ENCODE measurements at regions not wholly inside any gene's neighbourhood (a gene's known extent, or its start where the extent isn't known, plus 50 kb on each side); places are given as distances from the start of the nearest gene placed in this dataset.
"Not testable (repeated sequence)": the region's sequence is repeated elsewhere in the genome, so short reads cannot be mapped to it uniquely, and the experiment has no call there.

DNA sequence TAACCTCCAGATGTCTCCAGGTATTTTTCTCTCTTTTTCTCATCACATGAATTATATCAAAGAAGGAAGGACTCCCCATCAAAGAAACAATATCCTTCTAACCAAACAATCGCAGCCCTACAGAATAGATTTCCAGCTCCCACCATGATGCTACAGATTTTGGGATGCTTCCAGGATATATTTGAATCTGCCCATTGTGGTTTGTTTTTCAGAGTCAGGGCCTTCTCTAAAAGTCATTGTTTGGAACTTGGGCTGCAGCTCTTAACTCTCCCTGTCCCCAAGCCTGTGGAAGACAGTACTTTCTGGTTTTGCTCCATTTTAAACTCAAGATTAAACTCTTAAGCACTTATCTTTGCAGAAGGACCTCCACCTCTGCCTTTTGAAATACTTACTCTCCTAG, 223.2 kb downstream of the PMAIP1 start:
- DNase-seq = no peak

DNA sequence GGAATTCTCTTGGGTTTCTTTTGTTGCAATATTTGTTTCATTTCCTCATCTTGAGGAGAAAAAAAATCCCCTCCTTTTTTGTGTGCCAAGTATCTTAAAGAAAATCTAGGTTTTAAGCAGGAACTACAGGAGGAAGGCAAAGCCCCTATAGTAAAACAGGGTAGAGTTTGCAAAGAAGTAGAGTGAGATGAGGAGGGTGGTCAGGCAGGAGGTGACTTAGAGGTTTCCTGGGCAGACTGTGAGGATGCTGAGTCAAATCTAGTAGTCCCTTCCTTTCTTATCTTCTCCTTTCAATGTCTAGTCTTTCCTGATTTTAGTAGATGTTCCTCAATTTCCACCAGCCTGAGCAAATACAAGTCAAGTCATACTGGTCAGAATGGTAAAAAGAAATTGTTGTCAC, 222.5 kb downstream of the PMAIP1 start:
- DNase-seq = no peak

DNA sequence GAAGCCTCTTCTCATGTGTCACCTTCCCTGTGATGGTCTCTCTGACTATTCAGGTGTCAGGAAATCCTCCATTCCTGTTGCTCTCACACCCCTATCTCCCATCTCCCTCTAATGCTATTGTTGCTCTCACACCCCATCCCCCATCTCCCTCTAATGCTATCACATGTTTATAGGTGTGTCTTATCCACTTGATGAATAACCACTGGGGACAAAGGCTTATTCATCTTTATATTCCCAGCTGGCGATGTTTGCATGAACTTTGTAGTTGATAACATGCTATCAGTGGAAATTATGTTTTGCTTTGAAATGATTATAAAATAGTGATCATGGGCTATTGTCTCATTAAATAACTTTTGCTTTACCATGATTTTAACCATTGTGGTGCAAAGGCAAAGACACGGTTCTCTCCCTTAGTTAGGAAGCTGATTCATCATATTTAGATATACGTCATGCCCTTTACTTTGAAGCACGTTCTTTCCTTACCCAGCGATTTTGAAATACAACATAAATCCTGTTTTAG, 220.5 kb downstream of the PMAIP1 start:
- DNase-seq = no peak

DNA sequence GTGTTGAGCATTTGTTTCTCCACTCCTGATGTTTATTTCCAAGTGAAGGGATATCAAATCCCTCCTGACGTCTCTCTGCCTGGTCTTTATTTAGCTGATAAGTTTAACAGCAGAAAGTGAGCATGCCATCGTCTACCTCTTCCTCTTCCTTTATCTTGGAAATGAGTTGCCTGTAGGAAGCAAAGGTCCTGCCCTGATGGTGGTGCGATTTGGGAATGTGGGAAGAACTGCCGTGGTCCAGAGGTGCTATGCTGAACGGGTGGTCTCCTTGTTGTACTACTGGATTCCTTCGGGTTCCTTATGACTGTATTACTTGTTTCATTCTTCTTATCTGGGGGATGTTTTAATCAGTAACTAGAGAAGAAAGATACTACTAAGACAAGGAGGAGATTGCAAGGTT, 217.5 kb downstream of the PMAIP1 start:
- DNase-seq = no peak

DNA sequence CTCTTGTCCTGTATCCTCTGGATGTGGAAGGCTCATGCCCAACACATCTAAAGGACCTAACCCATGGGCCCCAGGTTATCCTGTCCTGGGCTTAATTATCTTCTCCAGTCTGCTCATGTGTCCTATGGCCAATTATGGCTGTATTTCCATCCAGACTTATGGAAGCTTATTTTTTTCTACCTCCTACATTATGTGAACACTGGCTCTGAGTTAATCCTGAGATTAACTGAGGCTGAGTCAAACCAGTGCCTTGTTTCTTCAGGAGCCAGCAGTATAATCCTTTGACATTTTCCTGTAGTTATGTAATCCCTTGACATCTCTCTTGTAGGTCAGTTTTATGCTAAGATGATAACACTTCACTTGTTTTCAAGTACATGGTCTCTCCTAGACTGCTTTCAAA, 213.6 kb downstream of the PMAIP1 start:
- DNase-seq = no peak

DNA sequence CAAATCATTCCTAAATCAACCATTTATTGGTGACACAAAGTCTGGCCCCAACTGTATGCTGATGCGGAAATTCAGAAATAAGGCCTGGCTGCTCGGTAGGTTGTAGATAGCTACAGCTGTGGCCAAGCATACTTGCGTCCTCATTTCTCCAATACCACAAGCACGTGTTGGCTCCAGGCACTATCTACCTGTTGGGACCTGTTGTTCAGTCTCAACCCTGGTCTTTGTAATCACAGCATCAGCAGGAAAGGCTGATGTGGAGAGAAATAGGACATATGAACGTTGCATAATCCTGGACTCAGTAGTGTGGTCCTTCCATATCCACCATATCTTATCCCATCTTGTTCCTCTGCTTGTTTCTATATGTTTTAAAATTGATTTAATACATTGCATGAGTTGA, 212.6 kb downstream of the PMAIP1 start:
- DNase-seq = no peak

DNA sequence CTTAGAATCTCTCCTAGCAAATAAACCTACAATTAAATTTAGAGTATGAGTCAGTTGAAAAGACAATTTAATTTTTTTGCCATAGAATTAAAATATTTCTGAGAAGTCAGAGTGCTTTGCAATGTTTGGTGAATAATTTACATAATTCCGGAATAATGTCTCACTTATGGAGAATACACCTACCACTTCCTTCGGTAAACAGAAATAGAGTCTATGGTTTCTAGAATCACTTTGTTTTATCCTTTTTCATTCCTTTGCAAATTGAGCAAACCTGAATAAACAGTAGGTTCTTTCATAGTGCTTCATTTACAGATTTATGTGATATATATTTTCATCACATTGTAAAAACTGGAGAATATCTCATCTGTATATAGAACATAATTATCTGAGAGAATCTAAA, 211.7 kb downstream of the PMAIP1 start:
- no peak for DNase-seq

DNA sequence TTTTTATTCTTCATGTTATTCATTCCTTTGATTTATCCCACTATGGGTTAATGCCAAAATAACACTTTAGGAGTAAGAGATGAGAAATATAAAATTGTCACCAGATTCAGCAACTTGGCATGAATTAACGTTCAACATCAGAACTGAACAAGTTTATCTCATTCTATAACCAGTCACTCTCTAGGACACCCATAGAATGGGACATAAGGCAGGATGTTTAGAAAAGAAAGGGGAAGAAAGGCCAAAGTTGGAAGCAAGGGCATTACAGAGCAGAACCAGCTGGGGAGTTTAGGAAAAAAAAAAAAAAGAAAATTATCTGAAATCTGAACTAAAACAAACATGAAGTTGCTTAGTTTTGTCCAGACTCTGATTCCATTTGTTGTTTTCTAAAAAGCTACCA, 211.0 kb downstream of the PMAIP1 start:
- DNase-seq = no peak

DNA sequence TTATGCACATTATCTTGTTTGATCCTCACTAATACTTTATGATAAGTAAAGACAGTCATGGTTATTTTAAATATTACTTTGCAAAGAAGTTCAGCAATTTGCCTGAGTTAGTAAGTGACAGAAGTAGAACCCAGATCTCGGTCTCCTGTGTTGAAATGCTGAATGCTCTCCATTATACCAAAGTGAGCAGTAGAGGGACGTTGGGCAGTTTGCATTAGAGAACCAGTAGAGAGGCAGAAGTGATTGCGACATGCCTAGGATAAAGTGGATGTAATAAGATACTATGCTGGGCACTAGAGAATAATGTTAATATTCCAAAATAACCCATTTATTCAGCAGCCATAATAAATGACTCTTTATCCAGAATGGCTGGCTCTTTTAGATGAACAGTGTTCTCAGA, 201.0 kb downstream of the PMAIP1 start:
- no peak for DNase-seq

DNA sequence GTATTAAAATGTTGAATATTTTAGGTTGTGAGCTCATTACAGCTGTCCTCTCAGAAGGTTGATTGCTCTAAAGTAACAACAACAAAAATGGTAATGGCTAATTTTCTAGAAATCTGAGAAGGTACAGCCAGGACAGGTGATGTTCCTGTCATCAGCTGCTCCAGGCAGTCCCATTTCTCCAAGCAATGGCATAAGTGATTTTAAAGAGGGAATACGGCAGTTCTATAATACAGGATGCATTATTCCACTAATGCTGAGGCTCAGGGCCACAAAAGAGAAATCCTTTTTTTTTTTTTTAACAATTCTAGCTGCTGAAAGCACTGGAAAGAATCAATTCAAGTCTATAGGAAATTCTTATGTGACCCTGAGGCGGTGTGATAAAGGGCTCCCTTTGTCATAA, 199.9 kb downstream of the PMAIP1 start:
- DNase-seq = no peak

DNA sequence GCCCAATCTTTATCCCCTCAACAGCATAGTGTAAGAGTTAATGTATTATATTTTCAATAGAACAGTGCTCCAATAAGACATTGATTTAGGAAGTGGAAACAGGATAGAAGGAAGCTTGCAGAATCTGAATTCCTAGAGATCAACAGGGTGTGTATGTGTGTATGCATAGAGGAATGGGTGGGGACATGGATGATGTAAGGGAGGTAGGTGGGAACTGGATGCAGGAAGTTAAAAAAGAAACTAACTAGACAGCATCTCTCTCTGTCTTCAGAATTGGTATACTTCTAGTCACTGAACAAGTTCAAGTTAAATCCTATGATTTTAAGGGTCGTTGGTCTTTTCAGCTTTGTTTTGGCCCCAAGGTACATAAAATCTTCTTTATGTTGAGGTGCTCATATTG, 196.6 kb downstream of the PMAIP1 start:
- DNase-seq = no peak

DNA sequence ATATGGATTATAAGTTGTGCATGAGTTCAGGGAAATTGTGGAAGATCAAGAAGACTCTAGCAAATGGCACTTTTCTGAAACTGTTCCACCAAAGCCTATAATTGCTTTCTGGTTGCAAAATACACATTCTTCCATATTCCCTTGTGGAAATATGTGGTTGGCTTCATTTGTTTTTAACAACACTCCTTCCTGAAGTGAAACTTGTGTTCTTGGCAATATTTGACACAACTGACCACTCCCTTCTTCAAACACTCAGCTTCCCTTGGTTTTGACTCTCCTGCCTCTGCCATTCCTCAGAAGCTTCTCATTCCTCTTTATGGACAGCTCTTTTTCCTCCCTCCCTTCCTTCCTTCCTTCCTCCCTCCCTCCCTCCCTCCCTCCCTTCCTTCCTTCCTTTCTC, 192.3 kb downstream of the PMAIP1 start:
- no peak for DNase-seq

DNA sequence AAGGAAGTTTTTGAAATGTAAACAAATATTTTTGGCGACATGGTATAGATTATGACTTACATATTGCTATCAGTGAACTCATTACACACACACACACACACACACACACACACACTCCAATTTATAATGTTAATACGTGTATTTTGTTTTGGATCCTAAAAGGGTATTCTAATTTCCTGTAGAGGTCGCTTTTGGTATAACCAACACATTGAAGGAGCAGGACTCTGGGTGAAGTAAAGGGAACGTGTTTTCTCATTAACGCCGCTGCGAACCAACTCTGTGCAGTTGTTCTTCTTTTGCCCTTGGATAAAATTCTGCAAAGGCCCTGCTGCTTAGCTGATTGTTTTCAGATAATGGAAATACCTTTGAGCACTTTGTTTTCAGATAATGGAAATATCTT, 190.4 kb downstream of the PMAIP1 start:
- no peak for DNase-seq

DNA sequence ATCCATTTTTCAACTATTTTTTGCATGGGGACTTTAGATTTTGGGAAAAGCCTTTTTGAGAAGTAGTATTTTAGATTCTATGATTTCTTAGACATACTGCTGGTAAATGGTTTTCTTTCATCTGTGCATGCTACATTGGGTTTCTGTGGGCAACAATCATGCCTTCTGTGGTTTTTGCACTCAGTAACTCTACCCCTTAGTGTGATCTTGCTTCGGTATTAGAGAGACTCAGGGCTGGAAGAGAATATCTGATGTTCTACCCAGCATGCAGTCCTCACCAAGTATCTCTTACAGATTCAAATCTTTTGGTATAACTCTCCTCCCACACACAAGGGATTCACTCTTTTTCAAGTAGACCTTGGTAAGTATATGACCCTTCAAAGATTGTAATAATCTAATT, 183.0 kb downstream of the PMAIP1 start:
- no peak for DNase-seq

DNA sequence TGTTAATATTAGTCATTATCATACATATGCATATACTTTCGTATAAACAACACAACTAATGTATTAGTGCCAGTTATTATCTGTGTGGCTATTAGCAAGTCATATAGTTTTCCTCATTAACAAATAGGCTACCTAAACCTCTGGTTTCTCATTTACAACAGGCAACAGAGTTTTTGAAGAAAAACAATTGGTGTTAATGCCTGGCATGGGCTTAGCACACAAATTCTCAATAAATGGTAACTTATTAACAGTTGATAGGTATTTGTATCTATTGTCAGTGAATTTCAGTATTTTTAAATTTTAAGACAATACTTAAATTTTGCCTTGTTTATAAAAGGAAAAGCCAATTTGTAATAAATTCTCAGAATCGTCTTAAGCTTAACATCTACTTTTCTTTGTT, 182.5 kb downstream of the PMAIP1 start:
- DNase-seq = no peak

DNA sequence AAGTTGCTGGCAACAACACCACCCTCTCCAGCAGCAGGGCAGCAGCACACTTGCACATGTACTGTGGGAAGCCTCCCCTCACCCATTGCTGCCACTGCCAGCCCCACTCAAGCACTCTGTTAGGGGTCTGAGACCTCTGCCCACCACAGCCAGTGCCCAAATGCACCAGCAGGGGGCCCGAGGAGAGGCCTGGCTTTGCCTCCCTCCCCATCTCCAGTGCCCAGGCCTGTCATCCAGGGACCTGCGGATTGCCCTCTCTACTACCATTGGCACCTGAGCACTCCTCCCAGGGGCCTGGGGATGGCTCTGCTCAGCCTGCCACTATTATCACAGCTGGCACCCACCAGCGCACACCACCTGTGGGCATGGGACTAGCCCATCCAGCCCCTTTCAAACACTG, 175.7 kb downstream of the PMAIP1 start:
- DNase-seq = no peak

DNA sequence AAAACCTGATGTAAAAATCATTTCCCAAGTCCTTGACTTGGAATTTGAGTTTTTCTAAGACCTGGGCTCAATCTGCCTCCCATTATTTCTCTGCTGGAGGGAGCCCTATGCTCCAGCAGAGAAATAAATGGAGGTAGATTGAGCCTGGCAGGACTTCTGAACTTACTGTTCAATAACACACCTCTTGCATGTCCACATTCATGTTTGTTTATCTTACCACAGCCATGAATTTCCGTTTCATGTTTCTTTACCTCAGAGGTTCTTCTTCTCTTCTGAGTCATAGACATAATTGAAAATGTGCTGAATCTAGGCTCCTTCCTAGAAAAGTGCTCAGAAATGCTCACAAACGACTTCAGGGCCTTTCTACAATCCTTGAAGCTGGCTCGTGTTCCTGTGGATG, 170.8 kb downstream of the PMAIP1 start:
- no peak for DNase-seq

DNA sequence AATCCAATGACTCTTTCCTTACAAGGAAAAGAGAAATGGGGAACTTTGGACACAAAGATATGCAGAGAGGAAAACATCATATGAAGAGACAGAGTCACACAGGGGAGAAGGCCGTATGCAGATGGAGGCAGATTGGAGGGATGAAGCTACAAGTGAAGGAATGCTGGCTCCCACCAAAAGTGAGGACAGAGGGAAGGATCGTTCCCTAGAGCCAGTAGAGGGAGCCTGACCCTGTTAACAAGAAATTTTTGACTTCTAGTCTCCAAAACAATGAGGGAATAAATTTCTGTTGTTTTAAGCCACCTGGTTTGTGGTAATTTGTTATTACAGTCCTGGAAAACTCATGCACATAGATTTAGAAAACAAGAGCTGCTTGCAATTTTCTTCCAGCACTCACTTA, 169.3 kb downstream of the PMAIP1 start:
- no peak for DNase-seq

DNA sequence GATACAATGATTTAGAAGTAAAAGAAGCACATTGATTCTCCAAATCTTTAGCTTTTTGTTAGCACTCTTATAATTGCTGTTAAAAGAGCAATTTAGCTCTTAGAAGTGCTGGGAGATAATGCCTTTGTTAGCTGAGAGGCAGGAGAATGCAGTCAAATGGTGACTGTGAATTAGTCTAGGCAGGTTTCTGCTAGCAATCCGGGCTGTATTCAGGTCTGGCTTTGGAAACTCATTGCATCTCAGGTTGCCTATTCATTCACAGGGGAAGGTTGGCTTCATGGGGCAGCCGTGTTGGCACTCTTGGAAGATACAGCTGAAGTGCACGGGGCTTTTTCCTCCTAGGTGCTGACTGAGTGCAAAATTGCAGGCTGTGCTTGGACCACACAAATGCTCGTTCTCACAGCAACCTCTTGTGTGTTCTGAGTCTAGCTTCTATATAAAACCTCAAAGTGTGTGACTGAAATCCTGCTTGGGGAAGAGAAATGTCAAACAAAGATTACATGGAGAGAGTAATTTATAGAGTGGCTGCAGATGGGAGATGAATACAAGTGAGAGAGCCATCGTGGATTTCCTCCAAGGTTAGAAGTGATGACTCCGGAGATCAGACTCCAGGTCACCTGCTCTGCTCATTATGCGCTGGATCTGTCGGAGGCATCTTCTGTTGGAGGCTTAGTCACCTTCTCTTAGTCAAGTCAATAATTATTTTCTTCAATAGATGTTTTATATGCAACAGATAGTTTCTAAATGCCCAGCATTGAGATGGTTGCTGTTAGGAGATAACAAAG, 167.8 kb downstream of the PMAIP1 start:
- DNase-seq = no peak

DNA sequence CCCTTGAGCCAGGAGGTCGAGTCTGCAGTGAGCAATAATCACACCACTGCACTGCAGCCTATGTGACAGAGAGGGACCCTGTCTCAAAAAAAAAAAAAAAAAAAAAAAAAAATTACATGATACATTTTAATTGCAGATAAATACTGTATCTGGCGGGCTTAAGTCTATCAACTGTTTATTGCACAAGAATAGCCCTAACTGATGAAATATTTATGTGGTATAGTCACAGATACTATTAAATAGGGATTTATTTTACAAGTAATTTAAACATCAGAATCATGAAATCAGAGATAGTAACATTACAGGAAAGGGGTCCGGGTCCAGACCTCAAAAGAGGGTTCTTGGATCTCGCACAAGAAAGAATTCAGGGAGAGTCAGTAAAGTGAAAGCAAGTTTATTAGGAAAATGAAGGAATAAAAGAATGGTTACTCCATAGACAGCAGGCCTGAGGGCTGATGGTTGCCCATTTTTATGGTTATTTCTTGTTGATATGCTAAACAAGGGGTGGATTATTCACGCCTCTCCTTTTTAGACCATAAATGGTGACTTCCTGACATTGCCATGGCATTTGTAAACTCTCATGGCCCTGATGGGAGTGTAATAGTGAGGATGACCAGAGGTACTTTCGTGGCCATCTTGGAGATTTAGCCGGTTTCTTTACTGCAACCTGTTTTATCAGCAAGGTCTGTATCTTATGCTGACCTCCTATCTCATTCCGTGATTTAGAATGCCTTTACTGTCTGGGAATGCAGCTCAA, 166.6 kb downstream of the PMAIP1 start:
- no peak for DNase-seq

DNA sequence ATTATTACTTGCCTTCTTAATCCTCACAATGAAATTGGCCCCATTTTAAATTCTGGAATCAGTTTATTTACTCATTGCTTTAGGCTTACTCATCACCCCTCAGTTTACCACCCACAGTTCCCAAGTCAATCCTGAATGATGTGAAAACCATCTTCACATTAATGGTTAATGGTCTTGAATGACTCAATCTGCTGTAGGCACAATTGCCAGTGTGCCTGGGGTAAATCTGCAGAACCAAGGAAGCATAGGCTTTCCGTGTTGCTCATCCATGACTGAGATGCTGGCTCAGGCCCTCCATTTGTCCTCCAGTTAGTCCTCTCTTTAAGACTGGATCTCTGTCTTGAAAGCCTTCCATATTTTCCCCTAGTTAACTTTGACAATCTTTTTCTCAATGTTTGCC, 164.5 kb downstream of the PMAIP1 start:
- DNase-seq = no peak

DNA sequence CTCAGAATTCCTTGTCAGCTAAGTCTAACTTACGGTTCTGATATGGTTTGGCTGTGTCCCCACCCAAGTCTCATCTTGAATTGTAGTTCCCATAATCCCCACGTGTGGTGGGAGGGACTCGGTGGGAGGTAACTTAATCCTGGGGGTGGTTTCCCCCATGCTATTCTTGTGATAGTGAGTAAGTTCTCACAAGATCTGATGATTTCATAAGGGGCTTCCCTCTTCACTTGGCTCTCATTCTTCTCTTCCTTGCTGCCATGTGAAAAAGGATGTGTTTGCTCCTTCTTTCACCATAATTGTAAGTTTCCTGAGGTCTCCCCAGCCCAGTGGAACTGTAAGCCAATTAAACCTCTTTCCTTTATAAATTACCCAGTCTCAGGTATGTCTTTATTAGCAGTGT, 163.0 kb downstream of the PMAIP1 start:
- DNase-seq = not testable (repeated sequence)

DNA sequence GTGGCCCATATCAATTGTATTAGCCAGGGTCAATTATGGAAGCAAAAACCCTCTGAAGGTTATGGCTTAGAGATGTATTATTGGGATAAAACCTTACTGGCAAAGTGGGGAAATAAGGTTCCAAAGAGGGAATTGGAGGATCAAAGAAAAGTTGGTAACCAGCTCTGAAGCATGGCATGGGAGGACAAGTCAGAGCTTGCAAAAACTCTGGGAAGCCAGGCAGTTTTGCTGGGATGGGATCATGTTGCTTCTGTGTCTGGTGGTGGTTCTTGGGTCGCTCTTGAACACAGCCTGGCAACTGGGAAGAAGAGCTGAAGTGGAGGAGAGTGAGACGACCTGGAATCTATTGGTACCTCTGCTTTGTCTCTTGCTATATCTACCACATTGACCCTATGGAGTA, 162.6 kb downstream of the PMAIP1 start:
- DNase-seq = no peak

DNA sequence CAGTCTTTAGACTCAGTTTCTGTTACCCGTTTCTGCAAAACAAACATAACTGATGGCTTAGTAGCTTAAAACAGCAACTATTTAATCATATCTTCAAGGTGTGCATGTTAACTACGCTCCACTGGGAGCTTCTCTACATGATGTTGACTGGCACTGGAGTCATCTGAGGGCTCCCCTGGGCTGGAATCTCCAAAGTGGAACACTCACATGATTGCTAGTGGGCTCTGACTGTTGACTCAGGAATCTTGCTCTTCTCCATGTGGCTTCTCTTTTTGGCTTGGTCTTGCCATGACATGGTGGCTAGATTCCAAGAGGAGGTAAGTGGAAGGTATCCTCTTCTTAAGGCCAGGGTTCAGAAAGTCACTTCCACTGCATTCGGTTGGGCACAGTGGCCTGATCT, 160.8 kb downstream of the PMAIP1 start:
- no peak for DNase-seq

DNA sequence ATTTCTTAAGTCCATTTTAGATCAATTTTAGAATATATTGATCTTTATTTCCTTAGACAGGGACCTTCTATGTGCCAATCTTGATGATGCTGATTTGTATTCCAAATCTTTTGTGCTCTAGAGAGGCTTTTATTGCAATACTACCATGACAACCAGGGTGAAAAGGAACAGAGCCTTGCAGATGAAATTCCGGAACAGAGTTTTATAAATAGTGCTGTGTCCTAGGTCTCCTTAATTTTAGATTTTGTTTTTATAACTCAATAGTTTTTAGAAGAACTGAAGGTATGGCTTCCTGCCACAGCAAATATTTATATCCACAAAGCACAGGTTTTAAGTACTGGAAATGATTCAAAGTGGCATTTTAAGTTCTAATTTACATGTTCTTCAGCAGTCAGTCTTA, 160.2 kb downstream of the PMAIP1 start:
- DNase-seq = no peak

Measured in NCI-H2081 (cell line).